ENCODE measurements at regions not wholly inside any gene's neighbourhood (a gene's known extent, or its start where the extent isn't known, plus 50 kb on each side); places are given as distances from the start of the nearest gene placed in this dataset.

GRCh38 chr17:55632893-55633292 lies 89.8 kb downstream of the TMEM100 start:
- no peak for DNase-seq

- no peak for DNase-seq
These were observed 90.4 kb downstream of the TMEM100 start for GRCh38 chr17:55632236-55632635.

GRCh38 chr17:55629995-55630394 lies 92.7 kb downstream of the TMEM100 start:
- DNase-seq: no peak

- no peak for DNase-seq
These were observed 97.1 kb downstream of the TMEM100 start for GRCh38 chr17:55625521-55625920.

- DNase-seq: no peak
These were observed 97.8 kb downstream of the TMEM100 start for GRCh38 chr17:55624772-55625433.

GRCh38 chr17:55622547-55622946 lies 100.1 kb downstream of the TMEM100 start:
- DNase-seq: no peak

- peak; percentile 70 for DNase-seq
These were observed 101.7 kb downstream of the TMEM100 start for GRCh38 chr17:55620945-55621344.

- DNase-seq: no peak
These were observed 102.6 kb downstream of the TMEM100 start for GRCh38 chr17:55620023-55620422.

GRCh38 chr17:55617441-55617840 lies 105.2 kb downstream of the TMEM100 start:
- no peak for DNase-seq

- DNase-seq: no peak
These were observed 102.8 kb upstream of the SMIM36 start for GRCh38 chr17:55614061-55614460.

GRCh38 chr17:55612691-55613141 lies 101.5 kb upstream of the SMIM36 start:
- DNase-seq: no peak

- DNase-seq: no peak
These were observed 96.6 kb upstream of the SMIM36 start for GRCh38 chr17:55607731-55608341.

- no peak for DNase-seq
These were observed 95.2 kb upstream of the SMIM36 start for GRCh38 chr17:55606488-55606815.

- DNase-seq: no peak
These were observed 94.6 kb upstream of the SMIM36 start for GRCh38 chr17:55605705-55606487.

- peak; percentile 86 for DNase-seq
These were observed 90.7 kb upstream of the SMIM36 start for GRCh38 chr17:55601874-55602364.

GRCh38 chr17:55598495-55598894 lies 87.2 kb upstream of the SMIM36 start:
- no peak for DNase-seq

GRCh38 chr17:55588446-55589242 lies 77.4 kb upstream of the SMIM36 start:
- no peak for DNase-seq

GRCh38 chr17:55587608-55588139 lies 76.4 kb upstream of the SMIM36 start:
- DNase-seq: no peak

- no peak for DNase-seq
These were observed 74.4 kb upstream of the SMIM36 start for GRCh38 chr17:55585629-55586028.

GRCh38 chr17:55584861-55585260 lies 73.6 kb upstream of the SMIM36 start:
- no peak for DNase-seq

- no peak for DNase-seq
These were observed 72.9 kb upstream of the SMIM36 start for GRCh38 chr17:55584055-55584685.

GRCh38 chr17:55582897-55583296 lies 71.6 kb upstream of the SMIM36 start:
- no peak for DNase-seq

Data from islet precursor cell (in vitro differentiated cells).